ENCODE measurements at regions not wholly inside any gene's neighbourhood (a gene's known extent, or its start where the extent isn't known, plus 50 kb on each side); places are given as distances from the start of the nearest gene placed in this dataset.

GRCh38 chr3:23000371-23000770 is 202.8 kb upstream of the UBE2E2 start:
- no peak for DNase-seq (ENCODE audit: low spot score)

GRCh38 chr3:23002151-23002550 is 201.0 kb upstream of the UBE2E2 start:
- no peak for DNase-seq (ENCODE audit: low spot score)

GRCh38 chr3:23002836-23003732 is 200.0 kb upstream of the UBE2E2 start:
- no peak for DNase-seq (ENCODE audit: low spot score)

- DNase-seq (ENCODE audit: low spot score) = no peak
Observed at GRCh38 chr3:23003733-23004046, 199.4 kb upstream of the UBE2E2 start.

- peak; percentile 64 for DNase-seq (ENCODE audit: low spot score)
Observed at GRCh38 chr3:23004971-23005370, 198.2 kb upstream of the UBE2E2 start.

GRCh38 chr3:23017801-23018200 is 185.3 kb upstream of the UBE2E2 start:
- DNase-seq (ENCODE audit: low spot score) = peak; percentile 80

- no peak for DNase-seq (ENCODE audit: low spot score)
Observed at GRCh38 chr3:23019596-23020300, 183.4 kb upstream of the UBE2E2 start.

- no peak for DNase-seq (ENCODE audit: low spot score)
Observed at GRCh38 chr3:23028294-23028693, 174.8 kb upstream of the UBE2E2 start.

- DNase-seq (ENCODE audit: low spot score) = no peak
Observed at GRCh38 chr3:23029001-23029400, 174.1 kb upstream of the UBE2E2 start.

- no peak for DNase-seq (ENCODE audit: low spot score)
Observed at GRCh38 chr3:23035927-23036640, 167.0 kb upstream of the UBE2E2 start.

- DNase-seq (ENCODE audit: low spot score) = no peak
Observed at GRCh38 chr3:23036728-23037127, 166.4 kb upstream of the UBE2E2 start.

- DNase-seq (ENCODE audit: low spot score) = no peak
Observed at GRCh38 chr3:23038471-23038870, 164.7 kb upstream of the UBE2E2 start.

- peak; percentile 77 for DNase-seq (ENCODE audit: low spot score)
Observed at GRCh38 chr3:23041918-23042696, 161.0 kb upstream of the UBE2E2 start.

- no peak for DNase-seq (ENCODE audit: low spot score)
Observed at GRCh38 chr3:23044463-23044862, 158.7 kb upstream of the UBE2E2 start.

GRCh38 chr3:23046536-23046935 is 156.6 kb upstream of the UBE2E2 start:
- DNase-seq (ENCODE audit: low spot score) = no peak

- no peak for DNase-seq (ENCODE audit: low spot score)
Observed at GRCh38 chr3:23051240-23052140, 151.6 kb upstream of the UBE2E2 start.

GRCh38 chr3:23052208-23052607 is 150.9 kb upstream of the UBE2E2 start:
- no peak for DNase-seq (ENCODE audit: low spot score)

GRCh38 chr3:23052620-23053019 is 150.5 kb upstream of the UBE2E2 start:
- peak; percentile 14 for DNase-seq (ENCODE audit: low spot score)

- peak; percentile 69 for DNase-seq (ENCODE audit: low spot score)
Observed at GRCh38 chr3:23055733-23056376, 147.3 kb upstream of the UBE2E2 start.

- DNase-seq (ENCODE audit: low spot score) = no peak
Observed at GRCh38 chr3:23062582-23062981, 140.5 kb upstream of the UBE2E2 start.
